Activated CD8-positive, alpha-beta memory T cell treated with anti-CD3 and anti-CD28 coated beads for 36 hours (primary cell): ENCODE measurements at regions not wholly inside any gene's neighbourhood (a gene's known extent, or its start where the extent isn't known, plus 50 kb on each side); places are given as distances from the start of the nearest gene placed in this dataset.
"Not testable (repeated sequence)": the region's sequence is repeated elsewhere in the genome, so short reads cannot be mapped to it uniquely, and the experiment has no call there.

Source experiments
- CTCF ChIA-PET: fragments of 350-600 bp; sonication (Branson Sonifier 250); formaldehyde crosslinking; loops from one replicate; lab custom pipeline; 2021; ENCODE audit warnings: antibody characterized with exemption; lab: Charles Lee
- POLR2A ChIA-PET: fragments of 350-600 bp; sonication (Branson Sonifier 250); formaldehyde crosslinking; loops from one replicate; lab custom pipeline; 2021; ENCODE audit warnings: antibody characterized with exemption; lab: Charles Lee

GRCh38 chr6:144955859-144956258 lies 670.7 kb downstream of the UTRN start:
- ChIA-PET CTCF (no interaction called here), POLR2A (no interaction called here)

GRCh38 chr6:144956697-144957096 lies 671.6 kb downstream of the UTRN start:
- POLR2A ChIA-PET, CTCF ChIA-PET: not testable (repeated sequence)

- POLR2A ChIA-PET, result no interaction called here
- CTCF ChIA-PET, result no interaction called here
These were observed 672.3 kb downstream of the UTRN start for GRCh38 chr6:144957236-144957937.

GRCh38 chr6:144969154-144969553 lies 684.0 kb downstream of the UTRN start:
- POLR2A ChIA-PET, result no interaction called here
- CTCF ChIA-PET, result no interaction called here

GRCh38 chr6:144969602-144970272 lies 684.6 kb downstream of the UTRN start:
- POLR2A ChIA-PET, result no interaction called here
- CTCF ChIA-PET, result no interaction called here

GRCh38 chr6:144977250-144977864 lies 692.2 kb downstream of the UTRN start:
- CTCF ChIA-PET, POLR2A ChIA-PET: not testable (repeated sequence)

- POLR2A ChIA-PET, result no interaction called here
- CTCF ChIA-PET, result no interaction called here
These were observed 693.1 kb downstream of the UTRN start for GRCh38 chr6:144978208-144978607.

GRCh38 chr6:144986271-144986670 lies 701.1 kb downstream of the UTRN start:
- CTCF ChIA-PET, result interaction anchor here (0.6 kb wide), 1 partner anchor 1136 kb away, joined by 5 read pairs; no protein-coding TSS in a partner anchor
- POLR2A ChIA-PET, result no interaction called here

- POLR2A ChIA-PET, result no interaction called here
- CTCF ChIA-PET, result no interaction called here
These were observed 704.4 kb downstream of the UTRN start for GRCh38 chr6:144989319-144990107.

- POLR2A ChIA-PET, result no interaction called here
- CTCF ChIA-PET, result no interaction called here
These were observed 705.6 kb downstream of the UTRN start for GRCh38 chr6:144990784-144991183.

GRCh38 chr6:144993870-144994269 lies 708.7 kb downstream of the UTRN start:
- ChIA-PET POLR2A (no interaction called here), CTCF (no interaction called here)

- ChIA-PET CTCF (no interaction called here), POLR2A (no interaction called here)
These were observed 712.9 kb downstream of the UTRN start for GRCh38 chr6:144997996-144998395.

- POLR2A ChIA-PET, result no interaction called here
- CTCF ChIA-PET, result no interaction called here
These were observed 714.0 kb downstream of the UTRN start for GRCh38 chr6:144999127-144999526.

GRCh38 chr6:145003145-145003544 lies 718.0 kb downstream of the UTRN start:
- ChIA-PET CTCF (no interaction called here), POLR2A (no interaction called here)

- ChIA-PET CTCF (no interaction called here), POLR2A (no interaction called here)
These were observed 721.8 kb downstream of the UTRN start for GRCh38 chr6:145006914-145007313.

- POLR2A ChIA-PET, result no interaction called here
- CTCF ChIA-PET, result no interaction called here
These were observed 723.6 kb downstream of the UTRN start for GRCh38 chr6:145008715-145009114.

- ChIA-PET CTCF (no interaction called here), POLR2A (no interaction called here)
These were observed 724.6 kb downstream of the UTRN start for GRCh38 chr6:145009711-145010110.

GRCh38 chr6:145012039-145012662 lies 723.2 kb downstream of the EPM2A start:
- CTCF ChIA-PET, result no interaction called here
- POLR2A ChIA-PET, result no interaction called here

- POLR2A ChIA-PET, result no interaction called here
- CTCF ChIA-PET, result no interaction called here
These were observed 719.4 kb downstream of the EPM2A start for GRCh38 chr6:145015739-145016558.
